ENCODE measurements at regions not wholly inside any gene's neighbourhood (a gene's known extent, or its start where the extent isn't known, plus 50 kb on each side); places are given as distances from the start of the nearest gene placed in this dataset.

GRCh38 chr3:89702404-89702803 lies 595.0 kb downstream of the EPHA3 start:
- H3K27me3 Mint-ChIP-seq = no peaks in the 10 kb centered on the region
- H3K79me2 ChIP-seq (ENCODE audit: control insufficient read depth, insufficient read depth, low read length) = no peaks in the 10 kb centered on the region
- no peak overlapping the region for H3K9ac ChIP-seq (ENCODE audit: low read length)
- intact Hi-C loops (cut with micrococcal nuclease) = no loop called here
- H3K9me3 ChIP-seq (ENCODE audit: control extremely low read depth in 1 of 3, control insufficient read depth in 2 of 3, insufficient read depth in 1 of 3, low read length in 2 of 3) = peaks cover 0 to 3% (median 2%) of the 10 kb centered on the region in 3 donors
- DNase-seq (no peak), ATAC-seq (ENCODE audit: low read depth) (no peak)
- H3K9me3 Mint-ChIP-seq (ENCODE audit: insufficient read depth) = peaks cover 4% of the 10 kb centered on the region
- TF ChIP-seq EZH2 (IDR thresholded peaks at IDR 0.05; ENCODE audit: borderline replicate concordance, insufficient read depth, low read depth, low read length, poor library complexity, severe bottlenecking) (no peak), CTCF (IDR thresholded peaks at IDR 0.05) (no peak)
- CTCF ChIA-PET = no interaction called here
- no peaks in the 10 kb centered on the region for H3K4me1 ChIP-seq (ENCODE audit: control insufficient read depth in 2 of 2, insufficient read depth in 2 of 2, low read length in 2 of 2)
- no peaks in the 10 kb centered on the region for H3K36me3 ChIP-seq (replicated peaks in 1 of 2; ENCODE audit: control extremely low read depth in 1 of 2, control insufficient read depth in 1 of 2, extremely low read depth in 1 of 2, insufficient read depth in 2 of 2, low read length in 1 of 2)
- H2AFZ ChIP-seq (ENCODE audit: insufficient read depth, low read depth, low read length, poor library complexity, severe bottlenecking) = no peak overlapping the region
- no peak overlapping the region for H3K4me3 ChIP-seq (ENCODE audit: control extremely low read depth in 1 of 5, extremely low read depth in 1 of 5, insufficient read depth in 1 of 5, low read depth in 2 of 5, low read length in 4 of 5)
- no peak overlapping the region for H3K27ac ChIP-seq (ENCODE audit: low read length in 2 of 2)
- no peaks in the 10 kb centered on the region for H3K27me3 ChIP-seq (replicated peaks in 1 of 4; ENCODE audit: control extremely low read depth in 1 of 4, control insufficient read depth in 3 of 4, insufficient read depth in 4 of 4, low read length in 3 of 4)
- no peak overlapping the region for H3K4me2 ChIP-seq (replicated peaks; ENCODE audit: low read depth, low read length, poor library complexity, severe bottlenecking)
- no peaks in the 10 kb centered on the region for H3K4me1 Mint-ChIP-seq
- H4K20me1 ChIP-seq (ENCODE audit: control insufficient read depth, insufficient read depth, low read length, poor library complexity, severe bottlenecking) = no peaks in the 10 kb centered on the region
- no peak overlapping the region for H3K4me3 Mint-ChIP-seq
- no peak overlapping the region for H3K27ac Mint-ChIP-seq
- POLR2A ChIA-PET = no interaction called here
- WGBS (ENCODE audit: insufficient coverage) = 96% methylated on average over 2 of the region's 5 CpGs

- no peak overlapping the region for H3K27ac Mint-ChIP-seq
- DNase-seq (no peak), ATAC-seq (ENCODE audit: low read depth) (no peak)
- peaks cover 5% of the 10 kb centered on the region for H3K9me3 Mint-ChIP-seq (ENCODE audit: insufficient read depth)
- Histone ChIP-seq H3K27ac (ENCODE audit: low read length in 2 of 2) (no peak overlapping the region), H3K4me1 (ENCODE audit: control insufficient read depth in 2 of 2, insufficient read depth in 2 of 2, low read length in 2 of 2) (no peaks in the 10 kb centered on the region), H2AFZ (ENCODE audit: insufficient read depth, low read depth, low read length, poor library complexity, severe bottlenecking) (no peak overlapping the region), H3K9me3 (ENCODE audit: control extremely low read depth in 1 of 3, control insufficient read depth in 2 of 3, insufficient read depth in 1 of 3, low read length in 2 of 3) (peaks cover 0 to 1% (median 0%) of the 10 kb centered on the region in 3 donors), H3K4me3 (ENCODE audit: control extremely low read depth in 1 of 5, extremely low read depth in 1 of 5, insufficient read depth in 1 of 5, low read depth in 2 of 5, low read length in 4 of 5) (no peak overlapping the region), H4K20me1 (ENCODE audit: control insufficient read depth, insufficient read depth, low read length, poor library complexity, severe bottlenecking) (no peaks in the 10 kb centered on the region), H3K4me2 (replicated peaks; ENCODE audit: low read depth, low read length, poor library complexity, severe bottlenecking) (no peak overlapping the region), H3K79me2 (ENCODE audit: control insufficient read depth, insufficient read depth, low read length) (no peaks in the 10 kb centered on the region), H3K9ac (ENCODE audit: low read length) (no peak overlapping the region), H3K36me3 (replicated peaks in 1 of 2; ENCODE audit: control extremely low read depth in 1 of 2, control insufficient read depth in 1 of 2, extremely low read depth in 1 of 2, insufficient read depth in 2 of 2, low read length in 1 of 2) (no peaks in the 10 kb centered on the region), H3K27me3 (replicated peaks in 1 of 4; ENCODE audit: control extremely low read depth in 1 of 4, control insufficient read depth in 3 of 4, insufficient read depth in 4 of 4, low read length in 3 of 4) (no peaks in the 10 kb centered on the region)
- no peaks in the 10 kb centered on the region for H3K4me1 Mint-ChIP-seq
- TF ChIP-seq EZH2 (IDR thresholded peaks at IDR 0.05; ENCODE audit: borderline replicate concordance, insufficient read depth, low read depth, low read length, poor library complexity, severe bottlenecking) (no peak), CTCF (IDR thresholded peaks at IDR 0.05) (no peak)
- ChIA-PET POLR2A (no interaction called here), CTCF (no interaction called here)
- 89% methylated on average over 3 of the region's 3 CpGs for WGBS (ENCODE audit: insufficient coverage)
- intact Hi-C loops (cut with micrococcal nuclease) = no loop called here
- H3K4me3 Mint-ChIP-seq = no peak overlapping the region
- no peaks in the 10 kb centered on the region for H3K27me3 Mint-ChIP-seq
Observed at GRCh38 chr3:89713196-89713595, 605.8 kb downstream of the EPHA3 start.
